ENCODE measurements at regions not wholly inside any gene's neighbourhood (a gene's known extent, or its start where the extent isn't known, plus 50 kb on each side); places are given as distances from the start of the nearest gene placed in this dataset.
"Not testable (repeated sequence)": the region's sequence is repeated elsewhere in the genome, so short reads cannot be mapped to it uniquely, and the experiment has no call there.

GRCh38 chr2:237218756-237219155 is 133.1 kb downstream of the COPS8 start:
- peak; percentile 46 for DNase-seq

DNA sequence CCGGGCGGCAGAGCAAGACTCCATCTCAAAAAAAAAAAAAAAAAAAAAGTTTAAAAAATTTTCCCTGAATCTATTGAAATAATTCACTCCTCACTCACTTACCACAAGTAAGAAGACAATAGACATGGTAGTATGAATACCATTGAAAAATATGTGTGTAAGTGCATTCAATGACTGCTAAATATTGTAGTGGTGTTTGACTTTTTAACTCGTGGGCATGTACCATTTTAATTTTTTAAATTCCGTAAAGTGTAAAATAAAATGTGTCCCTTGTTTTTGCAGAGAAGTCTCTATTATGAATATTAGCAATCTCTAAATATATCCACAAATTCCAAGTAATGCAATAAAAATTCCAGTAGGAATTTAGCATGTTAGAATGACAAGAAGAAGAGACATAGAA is 134.1 kb downstream of the COPS8 start:
- no peak for DNase-seq

GRCh38 chr2:237221443-237221842 is 135.8 kb downstream of the COPS8 start:
- DNase-seq: no peak

GRCh38 chr2:237222178-237222577 is 136.5 kb downstream of the COPS8 start:
- peak; percentile 31 for DNase-seq

GRCh38 chr2:237222601-237223041 is 136.9 kb downstream of the COPS8 start:
- DNase-seq: peak; percentile 10

DNA sequence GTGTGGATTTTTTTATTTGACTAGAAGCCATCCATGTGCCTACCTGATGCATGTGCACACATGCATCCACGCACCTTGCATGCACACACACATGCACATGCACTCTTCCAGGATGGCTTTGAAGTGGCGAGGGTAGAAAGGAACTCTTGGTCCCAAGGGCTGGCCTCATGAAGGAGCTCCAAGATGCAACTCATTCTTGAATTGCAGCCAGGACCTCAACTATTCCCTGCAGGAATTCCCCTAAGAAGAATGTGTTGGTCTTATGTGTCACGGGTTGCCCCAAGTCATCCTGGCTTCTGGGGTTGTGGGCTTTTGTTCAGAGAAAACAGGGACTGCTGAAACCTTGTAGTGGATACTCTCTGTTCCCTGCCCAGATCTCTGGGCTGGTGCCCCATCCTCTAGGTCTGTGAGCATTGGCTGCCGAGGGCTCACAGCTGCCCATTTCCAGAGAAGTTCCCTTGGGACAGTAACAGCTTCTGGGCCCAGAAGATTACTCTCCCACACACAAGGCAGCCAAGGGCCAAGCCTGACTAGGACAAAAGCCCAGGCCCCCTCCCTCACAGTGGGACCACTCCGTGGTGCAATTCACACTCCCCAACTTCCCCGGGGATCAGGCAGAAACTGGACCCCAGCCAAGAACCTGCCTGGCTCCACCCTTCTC is 137.6 kb downstream of the COPS8 start:
- peak; percentile 38 for DNase-seq

DNA sequence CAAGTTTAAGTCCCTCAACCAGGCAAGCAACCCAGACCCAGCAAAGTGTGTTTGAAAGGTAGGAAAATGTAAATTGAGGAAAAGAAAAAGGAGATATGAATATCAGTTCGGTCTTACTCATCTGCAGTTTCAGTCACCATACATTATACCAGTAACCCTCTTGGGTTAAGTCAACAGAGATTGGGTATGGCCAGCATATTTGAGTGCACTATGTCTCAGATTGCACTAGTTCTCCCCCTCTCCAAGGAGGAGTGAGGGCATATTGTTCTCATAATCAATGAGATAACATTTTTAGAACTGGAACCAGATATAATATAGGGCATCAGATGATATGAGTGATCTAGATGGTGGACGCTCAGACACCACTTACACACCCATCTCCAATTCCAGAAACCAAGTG is 141.5 kb downstream of the COPS8 start:
- DNase-seq: no peak

DNA sequence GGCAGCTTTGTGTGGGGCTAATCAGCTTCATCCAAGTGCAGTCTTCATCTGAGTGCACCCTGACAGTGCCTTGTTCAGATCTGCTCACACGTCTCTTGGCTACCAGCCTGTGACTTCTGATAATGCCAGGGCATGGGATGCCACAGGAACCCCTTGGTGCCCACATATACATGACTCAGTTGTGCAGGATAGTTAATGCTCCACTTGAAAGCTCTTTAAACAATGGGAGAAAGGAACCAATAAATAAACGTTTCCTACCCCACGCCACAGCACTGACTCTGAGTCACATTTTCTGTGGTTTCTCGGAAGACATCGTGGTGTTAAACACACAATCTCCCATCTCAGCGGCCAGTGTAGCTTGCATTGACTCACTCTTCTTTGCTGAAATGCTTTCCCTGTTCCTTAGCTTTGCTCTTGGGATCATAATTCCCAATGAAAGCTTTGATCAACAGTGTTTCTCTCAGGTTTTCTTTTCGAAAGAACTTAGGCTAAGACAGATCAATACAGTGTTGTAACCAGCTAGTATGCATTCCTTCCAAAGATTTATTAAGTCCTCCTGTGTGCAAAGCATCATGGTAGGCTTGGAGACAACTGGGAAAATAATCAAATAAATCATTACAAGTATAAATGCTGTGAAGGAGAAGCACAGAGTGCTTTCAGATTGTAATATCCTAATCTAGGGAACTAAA is 142.0 kb downstream of the COPS8 start:
- no peak for DNase-seq

DNA sequence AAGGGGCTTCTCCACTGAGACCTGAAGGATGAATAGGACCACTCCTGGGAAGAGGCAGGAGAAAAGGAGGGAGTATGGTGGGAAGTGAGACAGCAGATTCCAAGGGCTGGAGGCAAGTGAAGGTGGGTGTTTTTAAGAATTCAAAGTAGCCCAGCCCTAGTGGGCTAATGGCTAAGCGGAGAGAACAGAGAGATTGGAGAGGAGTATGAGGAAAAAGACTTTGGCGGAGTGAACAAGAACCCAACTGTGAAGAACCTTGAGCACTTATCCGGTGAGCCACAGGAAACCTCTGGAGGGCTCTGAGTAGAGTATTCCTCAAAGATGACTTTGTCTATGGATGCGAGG is 142.6 kb downstream of the COPS8 start:
- DNase-seq: no peak

- no peak for DNase-seq
Observed at GRCh38 chr2:237229905-237230304, 144.2 kb downstream of the COPS8 start.

DNA sequence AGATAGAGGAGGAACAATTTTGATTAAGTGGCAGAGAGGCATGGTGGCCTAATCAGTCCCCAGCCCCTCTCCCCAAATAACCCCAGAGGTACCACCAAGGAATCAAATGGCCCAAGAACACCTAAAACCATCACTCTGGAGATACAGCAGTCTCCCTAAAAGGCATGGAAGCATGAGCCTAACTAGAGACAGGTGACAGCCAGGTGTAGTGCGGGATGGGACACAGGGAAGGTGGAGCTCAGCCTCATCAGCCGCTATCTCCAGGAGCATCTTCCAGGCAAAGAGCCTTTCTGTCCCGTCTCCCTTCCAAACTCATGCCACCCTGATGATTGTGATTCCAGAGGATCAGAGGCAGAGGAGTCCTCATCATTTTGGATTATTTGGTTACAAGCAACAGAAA is 144.7 kb downstream of the COPS8 start:
- DNase-seq: no peak

DNA sequence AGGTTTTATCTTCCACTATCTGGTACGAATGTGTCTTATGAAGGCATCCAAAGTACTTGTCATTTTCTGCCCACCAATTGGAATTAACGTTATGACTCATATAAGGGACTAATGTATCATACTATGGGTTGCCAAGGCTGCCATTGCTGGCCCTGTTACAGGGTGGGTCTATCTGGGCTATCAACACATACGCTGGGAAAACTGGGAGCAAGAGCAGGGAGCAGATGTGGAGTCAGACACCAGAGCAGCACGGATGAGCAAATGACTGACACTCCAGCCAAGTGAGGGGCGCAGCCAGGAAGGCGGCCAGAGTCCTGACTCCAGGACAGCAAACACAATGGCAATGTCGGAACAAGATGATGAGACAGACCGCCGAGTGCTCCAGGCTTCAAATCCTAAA is 145.9 kb downstream of the COPS8 start:
- DNase-seq: no peak

GRCh38 chr2:237232166-237232565 is 146.5 kb downstream of the COPS8 start:
- DNase-seq: no peak

- no peak for DNase-seq
Observed at GRCh38 chr2:237234268-237234667, 148.6 kb downstream of the COPS8 start.

GRCh38 chr2:237235383-237236095 is 149.8 kb downstream of the COPS8 start:
- DNase-seq: no peak

DNA sequence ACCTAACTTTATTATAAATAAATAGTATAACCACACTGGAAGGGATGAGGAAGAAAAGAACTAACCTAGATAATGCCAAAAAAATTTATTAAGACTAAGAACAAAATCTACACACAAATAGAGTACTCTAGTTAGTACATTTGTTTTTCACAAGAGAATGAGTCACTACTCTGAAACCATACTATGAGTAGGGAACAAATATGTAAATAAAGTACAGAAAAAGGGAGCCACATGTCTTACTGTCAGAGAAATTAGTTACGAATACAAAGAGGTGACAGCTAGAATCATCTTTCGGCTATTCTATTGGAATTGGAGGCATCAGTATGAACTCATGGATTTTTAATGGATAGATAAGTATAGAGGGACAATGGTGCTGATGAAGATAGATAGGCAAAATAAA is 150.5 kb downstream of the COPS8 start:
- DNase-seq: no peak

GRCh38 chr2:237238249-237238648 is 152.6 kb downstream of the COPS8 start:
- no peak for DNase-seq

DNA sequence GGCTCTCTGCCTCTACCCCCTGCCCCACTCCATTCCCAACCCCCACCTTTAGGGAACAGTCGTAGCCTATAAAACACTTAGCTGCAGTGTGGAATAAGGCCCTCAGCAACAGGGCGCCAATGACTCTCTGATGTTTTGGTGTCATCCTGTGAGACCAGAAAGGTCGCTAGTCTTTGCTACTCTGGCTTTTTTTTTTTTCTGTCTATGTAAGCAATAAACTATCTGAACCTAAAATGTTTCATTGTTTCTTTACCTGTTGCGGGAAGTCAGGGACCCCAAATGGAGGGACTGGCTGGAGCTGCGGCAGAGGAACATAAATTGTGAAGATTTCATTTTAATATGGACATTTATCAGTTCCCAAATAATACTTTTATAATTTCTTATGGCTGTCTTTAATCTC is 154.6 kb downstream of the COPS8 start:
- no peak for DNase-seq

- not testable (repeated sequence) for DNase-seq
Observed at GRCh38 chr2:237240868-237241267, 155.2 kb downstream of the COPS8 start.

DNA sequence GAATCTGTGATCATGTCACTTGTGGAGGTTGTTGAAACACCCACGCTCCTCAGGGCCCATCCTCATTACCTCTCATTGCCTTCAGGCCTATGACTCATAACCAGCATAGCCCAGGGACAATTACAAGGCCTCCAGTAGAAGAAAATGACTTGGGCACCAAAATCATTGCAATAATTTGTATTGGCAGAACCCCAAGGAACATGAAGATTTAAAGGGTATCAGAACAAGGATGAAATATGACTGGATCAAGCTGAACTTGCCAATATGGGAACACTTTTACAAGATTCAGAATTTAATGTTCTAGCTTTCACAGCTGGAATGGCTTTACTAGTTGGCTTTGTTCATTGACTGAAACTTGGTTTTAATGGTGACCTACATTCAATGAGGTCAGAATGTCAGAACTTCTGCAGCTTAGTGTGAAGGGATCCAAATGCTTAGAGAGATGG is 156.4 kb downstream of the COPS8 start:
- no peak for DNase-seq

DNA sequence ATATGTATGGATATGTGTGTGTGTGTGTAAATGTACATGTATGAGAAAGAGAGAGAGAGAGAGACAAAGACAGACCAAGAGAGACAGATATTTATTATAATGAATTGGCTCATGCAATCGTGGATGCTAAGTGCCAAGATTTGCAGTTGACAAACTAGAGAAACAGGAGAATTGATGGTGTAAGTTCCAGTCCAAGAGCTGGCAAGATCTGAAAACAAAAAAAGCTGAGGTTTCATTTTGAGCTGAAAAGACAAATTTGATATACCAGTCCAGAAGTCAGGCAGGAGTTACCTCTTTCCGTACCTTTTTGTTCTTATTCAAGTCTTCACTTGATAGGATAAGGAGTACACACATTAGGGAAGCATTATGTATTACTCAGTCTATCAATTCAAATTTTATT is 157.8 kb downstream of the COPS8 start:
- no peak for DNase-seq

- no peak for DNase-seq
Observed at GRCh38 chr2:237244178-237244577, 158.5 kb downstream of the COPS8 start.

DNA sequence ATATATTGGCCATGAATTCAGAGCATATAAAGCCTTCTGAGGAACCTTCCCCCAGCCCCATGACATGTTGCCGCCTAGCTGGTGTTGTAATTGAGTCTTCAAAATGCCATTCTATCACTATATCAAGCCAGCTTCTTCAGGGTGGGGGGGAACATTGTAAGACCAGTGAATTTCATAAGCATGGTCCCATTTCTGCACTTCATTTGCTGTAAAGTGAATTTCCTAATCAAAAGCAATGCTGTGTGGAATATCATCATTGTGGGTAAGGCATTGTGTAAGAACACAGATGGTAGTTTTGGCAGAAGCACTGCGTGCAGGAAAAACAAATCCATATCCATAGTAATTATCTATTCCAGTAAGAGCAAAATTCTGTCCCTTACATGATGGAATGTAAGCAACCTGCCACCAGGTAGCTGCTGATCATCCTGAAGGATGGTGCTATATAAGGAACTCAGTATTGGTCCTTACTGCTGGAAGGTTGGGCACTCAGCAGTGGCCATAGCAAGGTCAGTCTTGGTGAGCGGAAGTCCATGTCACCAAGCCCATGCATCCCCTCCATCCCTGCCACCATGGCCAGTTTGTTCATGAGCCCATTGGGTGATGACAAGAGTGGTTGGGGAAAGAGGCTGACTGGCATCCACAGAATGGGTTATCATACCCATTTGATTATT is 159.4 kb downstream of the COPS8 start:
- no peak for DNase-seq

DNA sequence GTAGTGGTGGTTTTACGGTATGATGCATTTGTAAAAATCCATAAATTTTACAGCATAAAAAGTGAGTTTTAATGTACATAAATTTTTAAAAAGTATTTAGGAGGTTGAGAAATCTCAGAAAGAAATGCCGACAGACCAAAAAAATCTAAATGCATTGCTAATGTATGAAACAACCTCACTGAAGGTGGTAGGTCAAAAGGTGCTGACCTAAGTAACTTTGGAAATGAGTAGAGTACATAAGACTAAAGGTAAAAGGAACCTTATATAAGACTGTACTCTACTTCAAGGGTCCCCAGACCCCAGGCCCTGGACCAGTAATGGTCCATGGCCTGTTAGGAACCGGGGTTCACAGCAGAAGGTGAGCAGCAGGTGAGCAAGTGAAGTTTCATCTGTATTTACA is 163.4 kb downstream of the COL6A3 start:
- no peak for DNase-seq
